GM19455 (cell line): ENCODE measurements at regions not wholly inside any gene's neighbourhood (a gene's known extent, or its start where the extent isn't known, plus 50 kb on each side); places are given as distances from the start of the nearest gene placed in this dataset.

Experiments
- ATAC-seq: cut with Tn5 transposase; IDR thresholded peaks from one replicate; pipeline ENCODE4 v1.9.1; 2021; ENCODE audit not compliant: unreplicated experiment

- no peak for ATAC-seq
Measured at GRCh38 chr10:21269289-21269688, 256.2 kb downstream of the SKIDA1 start.

GRCh38 chr10:21265622-21266021, 259.9 kb downstream of the SKIDA1 start:
- no peak for ATAC-seq

DNA sequence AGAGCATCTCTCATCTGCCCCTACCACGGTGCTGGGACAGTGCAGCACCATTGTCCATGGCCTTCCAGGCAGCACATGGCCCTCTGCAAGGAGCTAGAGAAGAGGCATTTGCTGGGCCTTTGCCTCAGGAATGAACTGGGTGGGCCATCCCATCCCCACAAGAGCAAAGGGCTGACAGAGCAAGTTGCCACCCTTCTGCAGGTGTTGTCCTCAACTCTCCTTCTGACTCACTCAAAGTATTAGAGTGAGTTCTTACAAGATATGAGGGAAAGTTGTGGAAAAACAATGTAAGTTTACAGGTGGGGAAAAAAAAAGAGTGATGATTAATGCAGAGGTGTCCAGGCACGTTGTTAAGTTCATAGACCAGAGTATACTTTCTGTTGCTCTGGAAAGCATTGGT, 261.2 kb downstream of the SKIDA1 start:
- ATAC-seq: no peak

DNA sequence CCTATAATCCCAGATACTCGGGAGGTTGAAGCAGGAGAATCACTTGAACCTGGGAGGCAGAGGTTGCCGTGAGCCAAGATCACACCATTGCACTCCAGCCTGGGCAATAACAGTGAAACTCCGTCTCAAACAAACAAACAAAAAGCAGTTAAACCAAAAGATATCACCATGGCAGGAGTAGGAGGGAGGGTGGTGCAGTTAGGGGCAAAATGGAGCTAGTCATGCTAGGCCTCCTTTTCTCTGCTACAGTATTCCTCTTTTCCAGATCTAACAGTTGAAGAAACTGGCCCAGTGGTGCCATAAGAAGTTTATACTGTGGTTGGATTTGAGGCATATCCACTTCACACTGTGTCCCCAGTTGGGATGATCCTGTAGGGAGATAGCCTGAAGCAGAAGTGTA, 261.6 kb downstream of the SKIDA1 start:
- ATAC-seq: no peak

GRCh38 chr10:21263263-21263803, 262.1 kb downstream of the SKIDA1 start:
- no peak for ATAC-seq

DNA sequence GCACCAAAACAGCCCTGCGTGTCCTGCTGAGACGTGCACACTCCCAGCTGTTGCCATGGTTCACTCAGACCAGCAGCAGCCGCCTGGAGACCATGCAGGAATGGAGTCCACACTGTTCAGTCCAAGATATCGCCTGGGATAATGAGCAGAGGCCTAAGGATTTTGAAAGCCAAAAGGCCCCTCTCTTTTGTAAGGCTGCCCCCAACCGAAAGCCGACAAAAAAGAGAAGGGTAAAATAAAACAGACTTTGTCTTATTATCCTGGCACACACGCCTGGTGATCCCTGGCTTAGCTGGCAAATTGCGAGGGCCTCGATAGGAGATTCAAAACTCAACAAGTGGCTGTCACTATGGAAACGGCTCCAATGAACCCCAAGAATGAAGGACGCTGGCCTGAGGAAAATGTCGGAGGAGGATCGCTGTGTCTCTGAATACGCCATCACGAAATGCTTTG, 263.6 kb downstream of the SKIDA1 start:
- no peak for ATAC-seq

DNA sequence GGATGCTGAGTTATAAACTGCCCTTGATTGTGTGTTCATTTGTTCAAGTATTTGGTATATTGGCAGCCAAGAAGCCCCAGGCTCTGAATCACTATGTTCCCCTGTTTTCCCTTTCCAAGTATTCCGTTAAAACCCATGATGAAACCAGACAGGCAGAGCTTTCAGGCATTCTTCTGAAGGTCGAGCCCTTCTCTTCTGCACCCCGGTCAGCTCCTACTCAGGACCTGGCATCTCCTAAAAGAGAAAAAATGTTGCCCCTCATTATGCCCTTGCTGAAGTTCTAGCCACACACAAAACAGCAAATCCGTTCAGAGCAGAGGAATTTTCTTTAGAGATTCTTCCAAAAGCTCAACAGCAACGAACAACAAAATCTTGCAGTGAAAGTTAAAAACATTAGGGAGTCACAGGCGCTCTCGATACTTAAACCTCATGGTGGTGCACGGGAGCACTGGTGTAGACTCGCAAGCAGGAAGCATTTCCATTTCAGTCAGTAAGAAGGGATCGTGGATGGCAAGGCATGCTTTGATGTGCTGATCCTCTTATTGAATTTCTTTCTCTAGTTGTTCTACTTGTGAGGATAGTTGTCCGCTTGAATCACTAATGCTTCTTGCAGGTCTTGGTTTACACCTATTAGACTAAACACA, 264.9 kb downstream of the SKIDA1 start:
- ATAC-seq: no peak

GRCh38 chr10:21260066-21260465, 265.4 kb downstream of the SKIDA1 start:
- no peak for ATAC-seq

DNA sequence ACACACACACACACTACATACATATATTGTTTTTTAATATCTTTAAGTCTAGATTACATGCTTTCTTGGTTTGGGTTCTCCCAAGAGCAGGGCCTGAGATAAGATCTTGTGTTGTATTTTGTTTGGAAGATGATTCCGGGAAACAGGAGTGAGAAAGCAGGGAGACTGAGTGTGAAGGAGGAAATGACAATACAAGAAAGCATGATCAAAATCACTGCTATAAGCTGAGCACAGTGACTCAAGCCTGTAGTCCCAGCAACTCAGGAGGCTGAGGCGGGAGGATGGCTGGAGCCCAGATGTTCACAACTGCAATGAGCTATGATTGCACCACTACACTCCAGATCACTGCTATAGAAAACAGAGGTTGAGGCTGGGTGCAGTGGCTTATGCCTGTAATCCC, 267.6 kb downstream of the SKIDA1 start:
- ATAC-seq: no peak

GRCh38 chr10:21257191-21257590, 268.3 kb downstream of the SKIDA1 start:
- ATAC-seq: no peak

- ATAC-seq: no peak
Measured at GRCh38 chr10:21249435-21249834, 276.0 kb downstream of the SKIDA1 start.

DNA sequence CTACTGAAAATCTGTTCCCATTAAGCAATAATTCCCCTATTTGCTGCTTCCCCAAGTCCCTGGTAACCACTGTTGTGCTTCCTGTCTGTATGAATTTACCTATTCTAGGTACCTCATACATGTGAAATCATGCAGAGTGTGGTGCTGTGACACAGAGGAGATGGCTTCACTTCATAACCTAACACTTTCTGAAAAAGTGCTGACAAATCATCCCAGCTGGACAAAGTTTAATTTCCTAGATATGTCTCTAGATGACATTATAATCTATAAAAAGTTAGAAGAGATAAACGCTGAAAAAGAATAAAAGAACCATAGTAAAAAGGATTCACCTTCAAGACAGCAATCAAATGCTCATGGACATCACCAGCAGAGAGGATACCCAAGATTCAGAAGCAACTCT, 277.9 kb downstream of the SKIDA1 start:
- no peak for ATAC-seq

DNA sequence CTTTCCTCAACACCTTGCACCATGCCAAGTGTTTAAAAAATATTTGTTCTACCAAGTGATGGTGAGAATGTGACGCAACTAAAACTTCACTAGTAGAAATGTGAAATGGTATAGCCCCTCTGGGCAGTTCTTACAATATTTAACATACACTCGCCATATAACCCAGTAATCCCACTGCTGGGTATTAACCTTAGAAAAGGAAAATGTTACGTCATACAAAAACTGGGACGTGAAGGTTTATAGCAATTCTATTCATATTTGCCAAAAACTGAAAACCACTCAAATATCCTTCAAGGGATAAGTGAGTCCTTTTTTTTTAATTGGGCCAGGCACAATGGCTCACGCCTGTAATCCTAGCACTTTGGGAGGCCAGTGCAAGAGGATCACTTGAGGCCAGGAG, 279.3 kb downstream of the SKIDA1 start:
- no peak for ATAC-seq

- ATAC-seq: no peak
Measured at GRCh38 chr10:21243748-21244257, 281.7 kb downstream of the SKIDA1 start.

GRCh38 chr10:21242915-21243314, 282.6 kb downstream of the SKIDA1 start:
- ATAC-seq: no peak

GRCh38 chr10:21238717-21239116, 286.8 kb downstream of the SKIDA1 start:
- no peak for ATAC-seq

DNA sequence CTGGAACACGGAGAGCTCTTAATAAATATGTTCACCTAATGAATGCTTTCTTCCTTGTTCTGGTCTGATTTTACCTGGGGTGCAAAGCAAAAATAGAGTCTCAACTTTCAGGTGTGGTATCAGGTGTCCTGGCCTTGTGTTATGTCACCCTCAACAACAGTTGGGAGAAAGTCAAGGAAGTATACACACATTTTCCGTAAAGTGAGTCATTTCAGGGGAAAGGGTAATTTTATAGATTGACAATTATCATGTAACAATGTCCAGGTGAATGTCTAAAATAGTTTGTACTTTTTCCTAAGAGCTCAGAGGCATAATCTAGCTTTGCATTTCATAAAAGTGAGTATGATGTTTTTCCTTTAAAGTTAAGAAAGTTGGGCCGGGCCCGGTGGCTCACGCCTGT, 287.4 kb downstream of the SKIDA1 start:
- ATAC-seq: no peak

- no peak for ATAC-seq
Measured at GRCh38 chr10:21234761-21235160, 290.7 kb downstream of the SKIDA1 start.

DNA sequence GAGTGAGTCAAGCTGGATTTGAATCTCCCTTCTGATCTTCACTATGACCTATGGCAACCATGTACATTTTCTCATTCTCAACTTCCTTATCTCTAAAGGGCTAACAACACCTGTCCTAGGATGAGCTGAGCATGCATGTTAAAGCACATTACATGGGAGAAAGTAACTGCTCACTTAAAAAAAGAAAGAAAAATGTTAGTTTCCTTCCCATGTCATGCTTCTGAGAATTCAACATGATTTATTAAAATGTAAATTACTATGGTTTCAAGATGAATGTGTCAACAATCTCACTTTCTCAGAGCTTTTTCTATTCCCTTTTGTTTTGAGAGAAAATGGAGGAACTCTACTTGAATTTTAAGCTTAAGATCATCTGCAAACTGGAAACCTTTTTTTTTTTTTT, 295.3 kb downstream of the SKIDA1 start:
- no peak for ATAC-seq

GRCh38 chr10:21217748-21218367, 307.6 kb downstream of the SKIDA1 start:
- no peak for ATAC-seq

DNA sequence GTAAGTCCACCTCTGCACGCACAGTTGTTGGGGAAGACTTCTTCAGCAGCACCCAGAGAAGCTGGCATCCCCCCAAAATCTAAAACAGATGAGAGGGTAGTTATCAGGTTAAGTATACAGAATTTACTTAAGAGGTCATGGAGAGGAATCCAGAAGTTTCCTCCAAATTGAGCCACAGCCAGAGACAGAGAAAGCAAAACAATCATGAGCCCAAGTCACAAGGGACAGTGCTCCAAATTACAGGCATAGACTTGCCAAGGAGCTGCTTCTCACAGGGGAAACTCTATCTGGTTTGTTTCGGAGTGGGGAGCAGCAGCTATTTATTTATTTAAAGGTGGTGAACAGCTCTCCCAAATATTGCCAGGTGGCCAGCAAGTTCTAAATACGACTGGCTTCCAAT, 308.4 kb downstream of the SKIDA1 start:
- ATAC-seq: no peak

- no peak for ATAC-seq
Measured at GRCh38 chr10:21214329-21214728, 311.2 kb downstream of the SKIDA1 start.
